ENCODE measurements at regions not wholly inside any gene's neighbourhood (a gene's known extent, or its start where the extent isn't known, plus 50 kb on each side); places are given as distances from the start of the nearest gene placed in this dataset.

DNA sequence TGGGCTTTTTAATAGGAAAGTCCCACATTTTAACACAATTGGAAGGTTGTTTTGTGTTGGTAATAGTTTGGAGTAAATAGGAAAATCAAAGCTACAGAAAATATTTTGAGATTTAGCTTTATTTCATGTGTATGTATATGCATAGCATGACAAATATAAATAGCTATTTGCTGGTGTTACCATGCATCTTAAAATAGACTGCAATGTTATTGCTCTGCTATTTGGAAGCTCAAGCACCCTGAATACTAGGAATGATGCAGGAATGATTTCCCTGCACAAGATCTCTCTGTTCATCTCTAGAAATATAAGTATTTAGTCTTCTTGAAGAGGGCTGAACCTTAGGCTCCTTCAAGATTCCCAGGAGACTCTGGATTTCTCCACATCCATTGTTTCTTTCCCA, 268.3 kb upstream of the POGK start:
- no peaks in the 10 kb centered on the region for H3K27me3 ChIP-seq
- TF ChIP-seq, protein P1, sequence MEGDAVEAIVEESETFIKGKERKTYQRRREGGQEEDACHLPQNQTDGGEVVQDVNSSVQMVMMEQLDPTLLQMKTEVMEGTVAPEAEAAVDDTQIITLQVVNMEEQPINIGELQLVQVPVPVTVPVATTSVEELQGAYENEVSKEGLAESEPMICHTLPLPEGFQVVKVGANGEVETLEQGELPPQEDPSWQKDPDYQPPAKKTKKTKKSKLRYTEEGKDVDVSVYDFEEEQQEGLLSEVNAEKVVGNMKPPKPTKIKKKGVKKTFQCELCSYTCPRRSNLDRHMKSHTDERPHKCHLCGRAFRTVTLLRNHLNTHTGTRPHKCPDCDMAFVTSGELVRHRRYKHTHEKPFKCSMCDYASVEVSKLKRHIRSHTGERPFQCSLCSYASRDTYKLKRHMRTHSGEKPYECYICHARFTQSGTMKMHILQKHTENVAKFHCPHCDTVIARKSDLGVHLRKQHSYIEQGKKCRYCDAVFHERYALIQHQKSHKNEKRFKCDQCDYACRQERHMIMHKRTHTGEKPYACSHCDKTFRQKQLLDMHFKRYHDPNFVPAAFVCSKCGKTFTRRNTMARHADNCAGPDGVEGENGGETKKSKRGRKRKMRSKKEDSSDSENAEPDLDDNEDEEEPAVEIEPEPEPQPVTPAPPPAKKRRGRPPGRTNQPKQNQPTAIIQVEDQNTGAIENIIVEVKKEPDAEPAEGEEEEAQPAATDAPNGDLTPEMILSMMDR (IDR thresholded peaks at IDR 0.05) = no peak
- no peak for TF ChIP-seq POLR2A (IDR thresholded peaks at IDR 0.05)
- H3K36me3 ChIP-seq = no peaks in the 10 kb centered on the region
- H3K4me1 ChIP-seq = no peaks in the 10 kb centered on the region
- no peak overlapping the region for H3K4me3 ChIP-seq
- H3K27ac ChIP-seq = no peak overlapping the region
- no peaks in the 10 kb centered on the region for H3K9me3 ChIP-seq
- DNase-seq = no peak

DNA sequence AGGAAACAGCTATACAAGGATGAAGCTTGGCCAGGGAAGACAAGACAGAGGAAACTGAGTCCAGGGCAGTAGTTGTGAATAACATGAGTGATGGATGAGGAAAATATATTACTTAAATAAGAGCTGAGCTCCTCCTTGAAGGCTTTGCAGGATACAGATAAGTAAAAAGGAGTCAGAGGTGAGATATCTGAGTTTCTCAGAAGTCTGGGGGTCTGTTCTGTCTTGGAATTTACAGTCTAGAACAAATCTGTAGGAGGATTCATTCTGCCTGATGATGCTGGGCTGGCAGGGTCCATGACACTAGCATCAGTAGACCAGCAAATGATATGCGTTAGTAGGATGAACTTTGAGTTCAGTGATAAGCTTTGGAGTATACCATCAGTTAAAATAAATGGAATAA, 266.1 kb upstream of the POGK start:
- no peak overlapping the region for H3K27ac ChIP-seq
- no peaks in the 10 kb centered on the region for H3K27me3 ChIP-seq
- H3K4me1 ChIP-seq = no peaks in the 10 kb centered on the region
- TF ChIP-seq, protein P1 (IDR thresholded peaks at IDR 0.05) = no peak
- TF ChIP-seq POLR2A (IDR thresholded peaks at IDR 0.05) = no peak
- H3K36me3 ChIP-seq = no peaks in the 10 kb centered on the region
- H3K9me3 ChIP-seq = no peaks in the 10 kb centered on the region
- H3K4me3 ChIP-seq = no peak overlapping the region
- no peak for DNase-seq

DNA sequence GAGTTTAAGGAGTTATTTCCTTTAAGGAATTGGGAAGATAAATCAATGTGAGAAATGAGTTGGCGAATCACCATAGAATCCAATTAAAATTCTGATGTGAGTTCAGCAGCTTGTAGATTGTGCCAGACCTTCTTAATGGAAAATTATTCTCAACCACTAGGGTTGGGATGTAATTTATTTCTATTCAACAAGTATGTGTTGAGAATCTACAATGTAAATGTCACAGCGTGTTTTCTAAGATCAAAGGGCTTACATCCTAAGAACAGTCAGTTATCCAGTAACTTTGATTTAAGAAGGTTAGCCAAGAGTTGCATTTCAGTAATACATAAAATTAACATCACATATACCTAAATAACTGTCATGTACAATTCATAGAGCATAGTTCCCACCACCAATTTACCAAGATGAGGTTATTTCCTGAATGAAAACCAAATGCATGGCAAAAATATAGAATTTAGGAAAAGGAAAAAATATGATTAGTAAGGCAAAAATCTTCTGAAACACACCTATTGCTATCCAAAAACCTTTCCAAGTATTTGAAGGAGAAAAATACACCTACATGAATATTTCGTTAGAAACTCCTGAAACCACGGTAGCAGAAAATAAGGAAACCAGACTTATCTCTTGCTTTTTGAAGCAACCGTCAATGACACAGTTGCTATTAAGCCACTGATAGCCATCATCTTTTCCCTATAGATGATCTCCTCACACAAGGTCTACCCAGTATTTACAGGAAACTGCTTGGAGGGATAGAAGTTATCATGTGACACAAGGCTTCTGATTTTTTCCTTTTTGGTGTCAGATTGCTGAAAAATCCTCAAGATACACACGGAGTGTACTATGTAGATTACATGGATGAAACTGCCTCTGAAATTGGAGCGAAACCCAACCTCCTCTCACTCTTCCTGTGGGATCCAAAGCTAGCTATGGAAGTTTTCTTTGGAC, 259.4 kb upstream of the POGK start:
- Histone ChIP-seq H3K27ac (no peak overlapping the region), H3K4me3 (no peak overlapping the region), H3K27me3 (no peaks in the 10 kb centered on the region), H3K4me1 (no peaks in the 10 kb centered on the region), H3K36me3 (no peaks in the 10 kb centered on the region), H3K9me3 (no peaks in the 10 kb centered on the region)
- DNase-seq = no peak
- no peak for TF ChIP-seq POLR2A (IDR thresholded peaks at IDR 0.05)
- TF ChIP-seq, protein P1 (IDR thresholded peaks at IDR 0.05) = no peak

DNA sequence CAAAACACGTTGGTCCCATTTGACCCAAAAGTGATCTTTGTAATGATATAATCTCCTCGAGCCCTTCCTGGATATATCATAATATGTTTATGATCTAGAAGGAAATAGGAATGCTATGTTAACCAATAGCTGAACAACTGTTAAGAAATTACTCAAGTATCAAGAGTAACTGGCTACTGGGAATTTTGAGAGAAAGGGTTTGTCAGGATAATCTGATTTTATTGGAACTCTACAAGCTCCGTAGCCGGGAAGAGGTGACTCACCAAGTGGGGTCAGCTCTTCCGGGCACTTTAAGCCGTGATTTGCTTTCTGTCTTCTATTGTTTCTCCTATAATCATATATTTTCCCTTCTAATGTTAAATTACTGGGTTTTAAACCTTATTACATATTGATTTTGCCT, 250.5 kb upstream of the POGK start:
- Histone ChIP-seq H3K4me1 (no peaks in the 10 kb centered on the region), H3K27ac (no peak overlapping the region), H3K9me3 (no peaks in the 10 kb centered on the region), H3K4me3 (no peak overlapping the region), H3K36me3 (no peaks in the 10 kb centered on the region), H3K27me3 (no peaks in the 10 kb centered on the region)
- TF ChIP-seq POLR2A (IDR thresholded peaks at IDR 0.05) = no peak
- TF ChIP-seq, protein P1 (IDR thresholded peaks at IDR 0.05) = no peak
- DNase-seq = no peak

DNA sequence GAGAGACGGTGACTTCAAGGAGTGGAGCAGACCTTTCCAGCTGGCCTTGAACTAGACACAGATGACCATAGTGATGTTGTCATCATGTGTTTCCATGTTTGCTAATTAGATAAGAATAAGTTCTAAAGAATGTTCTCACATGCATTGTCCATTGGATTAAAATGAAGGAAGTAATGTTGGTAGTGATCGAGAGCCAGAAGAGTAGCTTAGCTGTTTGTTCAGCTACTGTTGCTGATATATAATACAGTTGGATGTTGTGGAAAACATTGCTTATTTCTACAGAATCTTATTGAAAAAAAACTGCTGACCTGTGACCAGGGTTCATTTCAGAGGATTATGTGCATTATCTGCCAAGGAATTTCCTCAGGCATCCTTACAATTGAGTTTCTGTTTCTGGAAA, 249.1 kb upstream of the POGK start:
- H3K27me3 ChIP-seq = no peaks in the 10 kb centered on the region
- no peak for TF ChIP-seq POLR2A (IDR thresholded peaks at IDR 0.05)
- TF ChIP-seq, protein P1 (IDR thresholded peaks at IDR 0.05) = no peak
- no peak overlapping the region for H3K27ac ChIP-seq
- no peak overlapping the region for H3K4me3 ChIP-seq
- H3K4me1 ChIP-seq = no peaks in the 10 kb centered on the region
- H3K36me3 ChIP-seq = no peaks in the 10 kb centered on the region
- no peak for DNase-seq
- no peaks in the 10 kb centered on the region for H3K9me3 ChIP-seq

Data from Peyer's patch (tissue), 4 donors.